ENCODE measurements at regions not wholly inside any gene's neighbourhood (a gene's known extent, or its start where the extent isn't known, plus 50 kb on each side); places are given as distances from the start of the nearest gene placed in this dataset.

GRCh38 chr11:103661185-103661584 lies 375.3 kb upstream of the DDI1 start:
- TF ChIP-seq EZH2phosphoT487 (IDR thresholded peaks at IDR 0.05; ENCODE audit: low read depth, severe bottlenecking, unreplicated experiment): no peak
- TF ChIP-seq, protein P1, sequence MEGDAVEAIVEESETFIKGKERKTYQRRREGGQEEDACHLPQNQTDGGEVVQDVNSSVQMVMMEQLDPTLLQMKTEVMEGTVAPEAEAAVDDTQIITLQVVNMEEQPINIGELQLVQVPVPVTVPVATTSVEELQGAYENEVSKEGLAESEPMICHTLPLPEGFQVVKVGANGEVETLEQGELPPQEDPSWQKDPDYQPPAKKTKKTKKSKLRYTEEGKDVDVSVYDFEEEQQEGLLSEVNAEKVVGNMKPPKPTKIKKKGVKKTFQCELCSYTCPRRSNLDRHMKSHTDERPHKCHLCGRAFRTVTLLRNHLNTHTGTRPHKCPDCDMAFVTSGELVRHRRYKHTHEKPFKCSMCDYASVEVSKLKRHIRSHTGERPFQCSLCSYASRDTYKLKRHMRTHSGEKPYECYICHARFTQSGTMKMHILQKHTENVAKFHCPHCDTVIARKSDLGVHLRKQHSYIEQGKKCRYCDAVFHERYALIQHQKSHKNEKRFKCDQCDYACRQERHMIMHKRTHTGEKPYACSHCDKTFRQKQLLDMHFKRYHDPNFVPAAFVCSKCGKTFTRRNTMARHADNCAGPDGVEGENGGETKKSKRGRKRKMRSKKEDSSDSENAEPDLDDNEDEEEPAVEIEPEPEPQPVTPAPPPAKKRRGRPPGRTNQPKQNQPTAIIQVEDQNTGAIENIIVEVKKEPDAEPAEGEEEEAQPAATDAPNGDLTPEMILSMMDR (IDR thresholded peaks at IDR 0.05; ENCODE audit: poor library complexity): no peak
- TF ChIP-seq EZH2 (IDR thresholded peaks at IDR 0.05; ENCODE audit: borderline replicate concordance): no peak
